GM12878 (cell line): ENCODE measurements at regions not wholly inside any gene's neighbourhood (a gene's known extent, or its start where the extent isn't known, plus 50 kb on each side); places are given as distances from the start of the nearest gene placed in this dataset.

ENCODE experiments used
- BCL3 ChIP-seq: IDR thresholded peaks from 2 replicates; pipeline ENCODE4 v1.6.1; 2011; ENCODE audit warnings: borderline replicate concordance, low read depth, mild to moderate bottlenecking, moderate library complexity, low read length; ENCODE audit not compliant: insufficient read depth, poor library complexity, severe bottlenecking
- CREM ChIP-seq: IDR thresholded peaks from 2 replicates; pipeline ENCODE4 v1.6.1; 2014; ENCODE audit warnings: antibody characterized with exemption, low read depth
- E2F8 ChIP-seq: fragments of 450-650 bp; IDR thresholded peaks from 2 replicates; pipeline ENCODE4 v1.6.1; 2018; ENCODE audit warnings: mild to moderate bottlenecking, low read depth, moderate library complexity; ENCODE audit not compliant: partially characterized antibody
- EP300 ChIP-seq, 2 experiments: fragments of 150-350 bp in 1 of 2; IDR thresholded peaks; 2 replicates each; pipeline ENCODE4 v1.6.1; 2011 to 2012; ENCODE audit warnings: low read depth in 2 of 2, low read length in 2 of 2, borderline replicate concordance in 1 of 2, improper control_type of control experiment in 1 of 2, inconsistent platforms in 1 of 2; ENCODE audit not compliant: control insufficient read depth in 1 of 2
- EZH2 ChIP-seq: IDR thresholded peaks from 2 replicates; pipeline ENCODE4 v1.6.1; 2012; ENCODE audit warnings: low read depth, mild to moderate bottlenecking, control low read depth, inconsistent platforms, low read length, borderline replicate concordance; ENCODE audit not compliant: control insufficient read depth
- FOS ChIP-seq: IDR thresholded peaks from 3 replicates; pipeline ENCODE4 v1.6.1; 2011; ENCODE audit warnings: borderline replicate concordance; ENCODE audit not compliant: insufficient read length; ENCODE audit errors: extremely low read depth
- HDAC2 ChIP-seq: fragments of 200-600 bp; sonication (generic); IDR thresholded peaks from 2 replicates; pipeline ENCODE4 v1.6.1; 2017
- MLLT1 ChIP-seq: fragments of 450-650 bp; IDR thresholded peaks from 2 replicates; pipeline ENCODE4 v1.6.1; 2016; ENCODE audit warnings: mild to moderate bottlenecking
- MYB ChIP-seq: fragments of 150-350 bp; IDR thresholded peaks from 2 replicates; pipeline ENCODE4 v1.6.1; 2014; ENCODE audit warnings: mild to moderate bottlenecking, low read depth, low read length, borderline replicate concordance
- NFYA ChIP-seq: IDR thresholded peaks from 2 replicates; pipeline ENCODE4 v1.6.1; 2011; ENCODE audit warnings: low read depth, mild to moderate bottlenecking, low read length, improper control_type of control experiment, borderline replicate concordance
- NR2F1 ChIP-seq: fragments of 450-650 bp; conservative IDR thresholded peaks from 2 replicates; pipeline ENCODE4 v1.6.1; 2017; ENCODE audit warnings: mild to moderate bottlenecking
- POLR2AphosphoS2 ChIP-seq: IDR thresholded peaks from 2 replicates; pipeline ENCODE4 v1.6.1; 2011; ENCODE audit warnings: low read depth, mild to moderate bottlenecking, low read length, improper control_type of control experiment, moderate library complexity
- RAD21 ChIP-seq: IDR thresholded peaks from 2 replicates; pipeline ENCODE4 v1.6.1; 2011; ENCODE audit warnings: mild to moderate bottlenecking, low read depth, low read length, moderate library complexity; ENCODE audit not compliant: insufficient read depth
- RB1 ChIP-seq: fragments of 450-650 bp; formaldehyde crosslinking; IDR thresholded peaks from 2 replicates; pipeline ENCODE4 v1.6.1; 2017; ENCODE audit warnings: mild to moderate bottlenecking, borderline replicate concordance
- RCOR1 ChIP-seq: conservative IDR thresholded peaks from 2 replicates; pipeline ENCODE4 v1.6.1; 2012; ENCODE audit warnings: low read depth, low read length, improper control_type of control experiment
- SUPT20H ChIP-seq: IDR thresholded peaks from 2 replicates; pipeline ENCODE4 v1.6.1; 2011; ENCODE audit warnings: low read depth, mild to moderate bottlenecking, low read length, moderate library complexity, borderline replicate concordance; ENCODE audit not compliant: control insufficient read depth
- YBX1 ChIP-seq: fragments of 450-650 bp; IDR thresholded peaks from 2 replicates; pipeline ENCODE4 v1.6.1; 2016; ENCODE audit warnings: antibody characterized with exemption
- ZBTB33 ChIP-seq: fragments of 450-650 bp; IDR thresholded peaks from 2 replicates; pipeline ENCODE4 v1.6.1; 2017; ENCODE audit warnings: mild to moderate bottlenecking
- ZNF217 ChIP-seq: fragments of 450-650 bp; IDR thresholded peaks from 2 replicates; pipeline ENCODE4 v1.6.1; 2017; ENCODE audit warnings: antibody characterized with exemption, mild to moderate bottlenecking
- TF ChIP-seq, protein P1 (sequence below): IDR thresholded peaks from 2 replicates; pipeline ENCODE4 v1.6.1; 2011; ENCODE audit warnings: borderline replicate concordance, low read depth, mild to moderate bottlenecking, moderate library complexity, mixed read lengths, low read length; ENCODE audit not compliant: insufficient read depth; ENCODE audit errors: extremely low read length

DNA sequence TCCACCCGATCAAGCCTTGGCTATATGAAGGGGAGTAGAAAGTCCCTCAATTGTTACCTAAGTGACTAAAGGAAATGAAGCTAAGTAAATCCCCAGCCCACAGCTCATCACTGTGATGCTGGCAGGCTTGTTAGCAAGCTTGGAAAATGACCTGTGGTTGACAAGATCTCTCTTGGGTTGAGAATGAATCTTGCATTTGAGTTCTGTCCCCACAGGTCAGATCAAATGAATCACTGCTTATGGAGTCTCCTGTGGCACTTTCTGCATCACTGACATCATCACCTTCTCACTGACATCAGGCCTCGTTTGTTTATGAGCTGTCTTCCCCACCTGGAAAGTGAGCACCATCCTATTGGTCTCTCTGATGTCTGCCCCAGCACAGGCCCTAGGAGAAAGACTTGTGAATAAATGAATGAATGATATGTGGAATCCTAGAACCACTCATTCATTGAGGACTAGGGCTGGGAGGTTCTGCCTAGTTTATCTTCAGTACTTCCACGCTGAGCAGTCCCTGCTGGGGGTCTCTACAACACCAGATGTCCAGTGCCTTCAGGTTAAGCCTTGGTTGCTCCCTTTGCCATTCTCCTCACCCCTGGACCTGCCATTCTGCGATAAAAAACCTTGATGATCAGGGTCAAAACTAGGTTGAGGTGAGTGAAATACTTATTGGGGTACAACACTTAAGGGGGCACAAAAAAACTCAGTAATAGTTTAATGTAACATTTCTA lies 318.4 kb upstream of the MOCS1 start (continued):
- peak; percentile 67; the same call in 1 of the 2 replicates for TF ChIP-seq MLLT1
- TF ChIP-seq EZH2: no peak
- TF ChIP-seq EP300 (IDR thresholded peaks at IDR 0.05; ENCODE audit: borderline replicate concordance in 1 of 2, control insufficient read depth in 1 of 2, low read depth in 2 of 2, low read length in 2 of 2): peak; percentile 81 to 87; a peak in 3 of 4 replicates
- peak; percentile 88 for TF ChIP-seq NR2F1
- no peak for TF ChIP-seq ZBTB33
- no peak for TF ChIP-seq RB1
- TF ChIP-seq RCOR1: no peak
- no peak for TF ChIP-seq SUPT20H
- TF ChIP-seq MYB: no peak
- no peak for TF ChIP-seq HDAC2
- TF ChIP-seq, protein P1, sequence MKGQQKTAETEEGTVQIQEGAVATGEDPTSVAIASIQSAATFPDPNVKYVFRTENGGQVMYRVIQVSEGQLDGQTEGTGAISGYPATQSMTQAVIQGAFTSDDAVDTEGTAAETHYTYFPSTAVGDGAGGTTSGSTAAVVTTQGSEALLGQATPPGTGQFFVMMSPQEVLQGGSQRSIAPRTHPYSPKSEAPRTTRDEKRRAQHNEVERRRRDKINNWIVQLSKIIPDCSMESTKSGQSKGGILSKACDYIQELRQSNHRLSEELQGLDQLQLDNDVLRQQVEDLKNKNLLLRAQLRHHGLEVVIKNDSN: no peak
- TF ChIP-seq CREM: peak; percentile 26; the same call in 1 of the 2 replicates
- TF ChIP-seq BCL3: no peak
- peak; percentile 38 for TF ChIP-seq E2F8
- TF ChIP-seq ZNF217: no peak
- no peak for TF ChIP-seq NFYA
- no peak for TF ChIP-seq RAD21
- TF ChIP-seq YBX1: no peak
- TF ChIP-seq POLR2AphosphoS2: no peak
- TF ChIP-seq FOS: no peak
